ENCODE measurements at regions not wholly inside any gene's neighbourhood (a gene's known extent, or its start where the extent isn't known, plus 50 kb on each side); places are given as distances from the start of the nearest gene placed in this dataset.

DNA sequence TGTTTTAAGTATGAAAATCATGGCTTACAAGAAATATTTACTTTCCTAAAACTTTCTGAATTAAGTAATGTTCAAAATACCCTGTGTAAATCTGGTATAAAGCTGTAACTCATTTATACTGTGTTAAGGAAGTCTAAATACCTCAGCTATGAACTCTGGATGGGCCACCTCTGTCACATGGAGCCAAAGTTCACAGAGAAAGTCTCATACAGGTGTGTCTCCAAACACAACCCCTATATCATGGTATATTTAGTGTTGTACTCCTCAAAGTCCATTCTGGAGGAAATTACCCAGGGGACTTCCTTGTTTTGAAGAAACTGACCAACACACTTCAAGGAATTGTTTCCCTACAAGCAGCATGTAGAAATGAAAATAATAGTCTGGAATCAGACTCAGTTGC is 909.2 kb upstream of the TENM4 start:
- no peak for DNase-seq (ENCODE audit: low read depth)

DNA sequence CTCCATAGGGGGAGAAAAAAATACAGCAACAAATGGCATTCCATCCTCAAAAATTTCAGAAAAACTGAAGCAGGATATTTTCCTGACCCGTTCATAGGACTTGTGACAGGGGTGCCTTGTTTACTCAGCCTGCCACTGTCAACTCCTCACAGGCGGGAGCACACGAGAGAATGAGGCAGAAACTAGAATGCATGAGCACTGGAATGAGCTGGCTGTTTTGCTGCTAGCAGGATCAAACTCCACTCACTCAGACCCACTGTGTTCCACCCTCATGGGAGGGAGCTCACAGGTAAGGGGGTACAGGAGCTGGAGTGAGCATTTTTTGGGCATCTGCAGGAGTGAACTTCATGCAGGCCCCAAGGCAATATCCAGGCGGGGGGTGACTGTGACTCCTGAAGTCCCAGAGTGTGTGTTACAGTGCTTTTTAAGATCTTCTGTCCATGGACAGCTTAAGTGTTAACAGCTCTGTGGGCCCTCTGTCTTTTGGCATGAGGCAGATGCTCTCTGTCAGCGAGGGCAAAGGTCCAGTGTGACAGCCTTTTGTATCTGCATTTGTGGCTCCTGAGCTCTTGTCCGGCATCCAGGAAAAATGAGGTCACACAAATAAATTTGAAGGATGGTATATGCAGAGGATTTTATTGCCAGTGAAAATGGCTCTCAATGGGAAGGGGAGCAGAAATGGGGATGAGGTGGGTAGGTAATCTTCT is 905.7 kb upstream of the TENM4 start:
- DNase-seq (ENCODE audit: low read depth) = no peak

DNA sequence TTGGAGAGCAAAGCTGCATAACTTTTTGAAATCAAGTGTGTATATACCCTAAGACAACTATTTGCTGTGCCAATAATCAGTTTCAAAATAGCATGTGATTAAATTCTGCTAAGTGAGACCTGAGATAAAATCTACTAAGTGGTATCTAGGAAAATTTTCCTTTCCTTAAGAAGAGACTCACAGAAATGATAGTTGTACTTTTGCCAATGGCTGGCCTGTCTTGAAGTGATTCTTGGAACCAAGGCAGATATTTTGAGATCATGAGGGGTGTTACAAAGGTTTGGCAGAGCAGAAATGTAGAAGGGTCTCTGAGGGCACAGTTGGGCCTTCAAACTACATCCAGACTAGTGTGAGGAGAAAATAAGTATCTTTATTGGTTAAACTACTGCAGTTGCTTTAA is 902.6 kb upstream of the TENM4 start:
- no peak for DNase-seq (ENCODE audit: low read depth)

DNA sequence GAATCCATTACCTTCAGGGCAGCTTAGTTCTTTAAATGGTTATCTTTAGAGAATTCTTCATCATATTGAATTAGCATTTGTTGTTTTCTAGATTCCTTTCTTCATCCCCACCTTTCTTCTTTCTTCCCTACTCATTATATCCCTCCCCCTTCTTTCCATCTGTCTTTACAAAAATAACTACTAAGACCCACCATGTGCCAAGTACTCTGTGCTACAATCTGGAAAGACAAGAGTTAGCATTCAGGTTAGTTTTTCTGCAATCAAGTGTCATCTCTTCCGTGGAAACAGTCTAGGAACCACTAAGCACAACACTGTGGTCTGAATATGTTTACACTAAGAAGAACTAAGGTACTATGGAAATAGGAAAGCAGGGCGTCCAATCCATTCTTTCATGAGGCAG is 897.4 kb upstream of the TENM4 start:
- no peak for DNase-seq (ENCODE audit: low read depth)

DNA sequence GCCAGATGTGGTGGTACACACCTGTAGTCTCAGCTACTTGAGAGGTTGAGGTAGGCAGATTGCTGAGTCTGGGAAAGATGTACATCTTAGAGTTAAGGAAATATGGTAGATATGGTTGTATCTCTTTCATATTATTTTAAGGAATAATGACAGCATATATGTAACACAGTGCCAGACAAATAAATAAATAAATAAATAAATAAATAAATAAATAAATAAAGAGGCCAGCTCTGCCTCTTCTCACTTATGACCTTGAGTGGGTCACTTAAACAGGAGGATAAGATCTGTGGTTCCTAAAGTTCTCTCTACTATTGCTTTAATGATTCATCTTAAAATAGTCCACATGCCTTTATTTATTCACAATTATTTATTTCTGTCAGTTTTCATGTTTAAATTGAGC is 890.9 kb upstream of the TENM4 start:
- DNase-seq (ENCODE audit: low read depth) = no peak

DNA sequence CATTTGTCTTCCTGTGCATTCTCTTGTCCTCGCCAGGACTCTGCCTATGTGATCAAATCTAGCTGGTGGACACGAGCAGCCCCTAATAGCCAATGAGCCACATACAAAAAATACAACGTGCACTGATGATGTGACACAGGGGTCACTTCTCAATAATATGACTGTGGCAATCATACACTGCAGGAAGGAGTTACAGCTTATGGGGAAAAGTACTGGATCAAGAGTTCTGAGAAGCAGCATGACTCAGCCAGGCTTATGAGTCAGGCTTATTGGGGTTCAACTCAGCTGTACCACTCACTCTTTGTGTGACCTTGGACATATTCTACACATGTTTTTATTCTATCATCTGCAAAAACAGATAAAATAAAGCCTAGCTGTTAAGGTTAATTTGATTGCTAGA is 889.4 kb upstream of the TENM4 start:
- no peak for DNase-seq (ENCODE audit: low read depth)

DNA sequence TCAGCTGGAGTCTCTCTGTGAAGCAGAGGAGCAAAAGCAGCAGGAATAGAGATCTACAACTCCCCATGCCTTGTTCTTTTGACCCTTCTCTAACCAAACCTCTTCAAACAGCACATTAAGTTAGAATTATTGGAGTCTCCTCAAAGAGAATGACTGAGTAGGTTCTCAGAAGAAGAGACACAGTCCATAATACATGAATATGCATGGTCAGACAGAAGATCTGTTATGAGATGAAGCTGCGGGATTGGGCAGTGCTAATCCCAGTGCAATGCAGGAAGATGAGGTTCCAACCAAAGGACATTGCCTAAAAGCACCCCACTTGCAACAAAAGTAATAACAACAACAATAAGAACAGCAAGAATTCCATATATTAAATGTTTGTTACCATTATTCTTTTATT is 887.9 kb upstream of the TENM4 start:
- no peak for DNase-seq (ENCODE audit: low read depth)

DNA sequence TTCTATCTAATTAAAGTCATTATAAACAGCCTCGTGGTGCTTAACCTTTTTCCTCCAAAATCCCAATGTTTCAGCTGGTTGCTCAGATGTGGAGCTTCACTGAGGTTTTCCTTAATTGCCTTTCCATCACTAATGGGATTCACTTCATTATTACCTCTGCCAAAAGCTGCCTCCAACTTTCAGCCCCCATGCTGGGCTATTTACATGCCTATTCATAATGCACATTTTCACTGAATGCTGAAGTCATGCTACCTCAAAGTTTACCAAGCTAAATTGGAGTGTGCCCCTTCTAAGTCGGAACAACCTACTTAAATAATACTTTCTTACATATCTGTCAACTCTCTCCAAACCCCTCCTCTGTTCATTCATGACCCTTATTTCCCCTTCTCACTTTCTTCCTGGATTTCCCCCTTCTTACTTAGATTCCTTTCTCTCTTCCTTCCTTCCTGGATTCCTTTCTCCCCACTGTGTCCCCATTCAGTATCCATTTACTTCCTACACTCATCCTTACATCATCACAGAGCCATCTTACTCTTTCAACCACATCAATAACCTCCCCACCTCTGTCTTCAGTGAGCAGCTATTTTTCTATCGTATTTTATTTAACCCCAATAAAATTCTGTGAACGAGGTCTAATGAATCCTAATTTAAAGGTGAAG is 887.3 kb upstream of the TENM4 start:
- no peak for DNase-seq (ENCODE audit: low read depth)

DNA sequence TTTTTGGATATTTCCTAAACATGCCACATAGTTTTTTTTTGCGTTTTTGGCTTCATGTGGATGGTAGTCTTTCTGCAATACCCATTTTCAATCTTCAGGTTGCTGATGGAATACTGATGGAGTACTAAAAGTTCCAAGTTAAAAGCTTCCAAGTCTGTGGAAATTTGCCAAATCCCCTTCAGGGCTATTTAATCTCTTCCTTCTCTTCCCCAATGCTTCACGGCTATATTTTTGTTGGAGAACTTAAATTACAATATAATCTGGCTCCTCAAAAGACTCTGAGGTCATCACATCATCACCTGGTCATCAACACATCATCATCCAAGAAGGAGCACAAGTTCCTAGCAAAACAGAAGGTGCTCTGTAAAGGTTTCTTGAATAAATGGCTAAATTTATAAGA is 881.0 kb upstream of the TENM4 start:
- no peak for DNase-seq (ENCODE audit: low read depth)

DNA sequence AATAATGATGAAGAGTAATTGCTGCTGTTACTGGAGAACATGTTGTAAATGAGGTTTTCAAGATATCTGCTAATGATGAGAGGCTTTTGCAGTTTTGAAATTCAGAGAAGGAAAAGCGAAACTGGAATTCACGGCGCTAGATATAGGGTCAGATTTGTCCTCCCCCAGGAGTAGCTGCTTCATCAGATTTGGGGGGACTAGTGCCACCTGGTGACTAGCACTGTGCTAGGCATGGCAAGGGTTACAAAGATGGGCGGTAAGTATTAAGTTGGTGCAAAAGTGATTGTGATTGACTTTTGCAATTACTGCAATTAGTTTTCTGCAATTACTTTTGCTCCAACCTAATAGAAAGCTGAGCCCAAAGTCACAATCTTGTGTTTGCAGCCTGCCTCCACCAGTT is 879.9 kb upstream of the TENM4 start:
- no peak for DNase-seq (ENCODE audit: low read depth)

DNA sequence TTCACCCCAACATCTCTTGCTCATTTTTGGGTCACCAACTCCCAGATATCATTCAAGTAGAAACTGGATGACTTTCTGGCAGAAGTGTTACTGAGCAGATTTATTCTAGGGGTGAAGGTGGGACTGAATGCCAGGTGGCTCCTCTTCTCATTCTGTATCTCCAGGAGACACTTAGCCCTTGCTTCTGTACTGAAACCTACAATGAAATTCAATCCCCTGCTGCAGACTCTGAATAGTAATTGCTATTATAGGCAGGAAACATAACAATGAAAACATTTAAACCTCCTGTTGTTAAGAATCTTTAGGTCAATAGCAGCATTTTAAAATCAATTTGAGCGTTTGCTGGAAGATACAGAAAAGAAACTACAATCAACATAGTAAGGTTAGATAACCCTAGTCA is 879.4 kb upstream of the TENM4 start:
- DNase-seq (ENCODE audit: low read depth) = no peak

DNA sequence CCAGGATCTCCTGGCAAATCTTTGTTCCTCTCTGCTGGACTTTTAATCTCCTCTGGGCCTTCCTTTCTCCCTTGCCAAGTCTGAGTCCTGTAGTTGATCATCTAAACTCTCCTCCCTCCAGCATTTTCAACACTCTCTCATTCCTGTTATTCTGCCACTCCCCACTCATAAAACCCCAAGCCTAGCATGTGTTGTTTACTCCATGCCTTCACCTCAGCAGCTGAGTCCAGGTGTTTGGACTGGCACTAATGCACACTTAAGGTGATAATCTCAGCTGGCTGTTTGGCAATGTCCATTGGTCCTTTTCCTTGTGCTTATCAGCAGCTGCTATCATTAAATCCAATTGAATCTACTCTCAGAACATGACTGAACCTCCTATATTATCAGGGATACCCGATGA is 876.8 kb upstream of the TENM4 start:
- DNase-seq (ENCODE audit: low read depth) = no peak

DNA sequence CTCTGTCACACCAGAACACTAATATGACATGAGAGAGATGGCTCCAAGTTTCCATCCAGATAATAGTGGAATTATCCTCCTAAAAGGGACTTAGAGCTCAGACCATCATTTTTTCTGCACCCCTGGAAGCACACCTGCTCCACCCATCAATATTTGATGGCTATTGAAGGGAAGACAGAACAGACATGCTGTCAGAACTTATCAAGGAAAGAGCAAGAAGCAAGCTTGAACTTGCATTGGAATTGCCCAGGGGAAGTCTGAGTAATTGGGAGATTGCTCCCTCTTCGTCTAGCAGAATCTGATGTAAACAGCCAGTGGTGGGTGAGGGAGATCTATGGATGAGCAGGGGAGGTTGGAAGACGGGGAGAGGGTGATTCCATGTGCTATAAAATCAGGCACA is 874.4 kb upstream of the TENM4 start:
- DNase-seq (ENCODE audit: low read depth) = no peak

DNA sequence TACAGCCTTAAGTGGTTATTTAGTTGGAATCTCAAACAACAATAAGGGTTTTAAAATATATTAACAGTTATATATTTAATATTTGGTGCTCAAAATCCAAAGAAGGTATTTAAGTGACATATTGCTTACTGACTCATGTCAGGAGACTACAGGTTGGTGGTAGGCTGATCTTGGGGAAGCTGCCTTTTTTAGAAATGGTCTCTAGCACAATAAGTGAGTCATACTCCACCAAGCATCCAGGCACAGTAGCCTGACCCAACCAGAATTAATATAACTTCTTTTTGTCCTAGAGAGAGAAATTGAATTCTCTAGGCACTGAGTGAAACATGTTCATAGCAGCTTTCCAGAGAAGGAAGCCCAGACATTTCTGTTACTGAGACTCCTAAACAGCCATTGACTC is 868.5 kb upstream of the TENM4 start:
- no peak for DNase-seq (ENCODE audit: low read depth)

DNA sequence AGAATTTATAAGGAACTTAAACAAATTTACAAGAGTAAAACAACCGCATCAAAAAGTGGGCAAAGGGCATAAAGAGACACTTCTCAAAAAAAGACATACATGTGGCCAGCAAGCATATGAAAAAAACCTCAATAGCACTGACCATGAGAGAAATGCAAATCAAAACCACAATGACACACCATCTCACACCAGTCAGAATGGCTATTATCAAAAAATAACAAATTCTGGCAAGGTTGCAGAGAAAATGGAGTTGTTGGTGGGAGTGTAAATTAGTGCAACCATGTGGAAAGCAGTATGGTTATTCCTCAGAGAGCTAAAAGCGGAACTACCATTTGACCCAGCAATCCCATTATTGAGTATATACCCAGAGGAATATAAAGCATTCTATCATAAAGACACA is 866.8 kb upstream of the TENM4 start:
- no peak for DNase-seq (ENCODE audit: low read depth)

DNA sequence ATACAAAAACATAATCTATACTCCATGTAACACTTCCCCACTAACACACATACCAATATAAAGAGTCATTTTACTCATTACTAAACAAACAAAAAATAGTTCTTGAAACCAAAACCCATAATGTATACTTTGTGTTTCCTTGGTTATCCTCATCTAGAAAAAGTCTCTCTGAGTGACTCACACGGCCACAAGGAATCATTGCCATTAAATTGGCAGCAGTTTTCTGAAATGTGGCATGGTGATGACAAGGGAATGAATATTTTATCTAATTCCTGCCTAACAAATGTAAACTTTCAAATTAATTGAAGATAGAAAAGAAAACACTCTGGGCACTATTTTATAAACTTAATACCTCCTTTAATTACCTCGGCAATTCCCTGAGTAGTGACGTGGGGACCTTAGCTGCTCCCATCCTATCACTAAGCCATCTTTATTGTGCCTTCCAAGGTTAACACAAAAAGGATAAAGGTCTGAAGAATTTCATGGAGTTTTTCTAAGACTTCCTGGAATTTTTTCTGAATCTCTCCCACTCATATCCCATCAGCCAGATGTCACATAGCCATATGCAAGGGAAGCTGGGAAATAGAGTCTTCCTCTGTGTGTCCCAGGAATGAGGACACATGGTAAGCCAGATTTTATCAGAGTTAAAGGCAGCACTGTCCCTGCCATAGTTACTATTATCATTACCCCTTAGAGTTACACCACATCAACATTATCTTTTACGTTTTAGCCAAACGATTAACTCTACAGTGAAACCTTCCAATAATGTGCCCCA is 857.2 kb upstream of the TENM4 start:
- DNase-seq (ENCODE audit: low read depth) = no peak

DNA sequence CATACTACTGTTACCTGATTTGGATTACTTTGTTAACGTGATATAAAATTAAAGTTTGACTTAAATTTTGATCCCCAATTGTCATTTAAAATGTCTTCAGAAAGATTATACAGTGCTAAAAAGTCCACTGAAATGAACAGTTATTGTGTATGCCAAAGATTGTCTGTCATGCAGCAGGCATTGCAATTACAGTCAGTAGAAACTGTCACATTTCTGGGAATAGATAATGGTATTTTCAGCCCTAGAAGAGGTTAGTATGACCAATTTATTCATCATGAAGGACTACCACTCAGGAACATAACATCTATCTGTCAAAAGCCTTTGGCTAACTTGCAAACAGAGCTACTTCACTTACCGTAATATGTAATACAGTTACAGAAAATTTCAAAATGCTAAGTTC is 852.5 kb upstream of the TENM4 start:
- DNase-seq (ENCODE audit: low read depth) = no peak

DNA sequence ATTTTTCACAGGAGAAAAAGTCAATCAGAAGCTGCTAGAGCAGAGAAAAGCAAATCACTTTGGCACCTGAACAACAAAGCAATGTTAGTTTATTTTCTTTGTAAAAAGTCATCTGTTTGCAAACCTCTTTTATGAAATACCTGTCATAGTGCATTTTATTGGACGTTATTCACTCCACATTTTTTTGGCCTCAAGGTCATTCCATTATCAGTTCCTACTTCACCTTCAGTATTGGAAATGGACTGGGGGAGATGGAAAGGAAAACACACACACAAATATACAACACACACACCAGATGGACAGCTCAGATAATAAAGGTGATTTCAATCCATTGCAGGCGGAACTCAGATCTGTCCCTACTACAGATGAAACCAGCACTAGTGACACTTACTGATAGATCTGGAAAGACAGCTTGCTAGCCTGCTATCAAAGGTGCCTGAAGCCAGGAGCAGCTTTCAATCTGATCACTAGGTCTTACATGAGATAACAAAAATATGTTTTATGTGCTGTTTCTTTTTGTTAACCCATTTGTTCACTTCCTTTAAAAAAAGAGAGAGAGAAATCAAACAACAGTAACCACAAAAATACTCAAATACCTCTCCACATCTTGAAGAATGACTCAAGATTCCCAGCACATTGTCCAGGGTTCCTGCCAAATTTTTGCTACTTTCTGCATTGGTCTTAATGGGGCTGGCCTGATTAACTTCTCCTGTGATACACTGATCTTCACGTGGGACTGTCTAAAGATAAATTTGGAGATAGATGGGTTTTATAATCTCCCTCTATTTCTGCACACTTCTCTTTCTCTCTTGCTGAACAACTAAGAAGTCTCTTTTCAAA is 844.3 kb upstream of the TENM4 start:
- no peak for DNase-seq (ENCODE audit: low read depth)

DNA sequence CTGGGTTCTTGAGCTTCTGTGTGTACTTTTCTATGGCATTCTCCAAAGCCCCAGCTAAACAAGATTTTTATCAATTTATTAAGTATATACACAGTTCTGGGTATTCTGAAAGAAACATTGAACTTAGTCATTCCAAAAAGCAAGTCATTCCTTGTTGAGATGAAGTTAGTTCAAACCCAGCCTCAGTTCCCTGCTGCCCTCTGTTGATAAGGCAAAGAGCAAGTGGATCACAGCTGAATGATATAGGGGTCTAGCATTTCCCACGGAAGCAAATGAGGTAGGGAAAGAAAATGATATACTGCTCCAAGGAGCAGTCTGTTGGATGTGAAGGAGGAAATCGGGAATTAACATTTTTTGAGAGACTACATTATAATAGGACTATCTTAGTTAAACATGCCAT is 841.8 kb upstream of the TENM4 start:
- DNase-seq (ENCODE audit: low read depth) = no peak

DNA sequence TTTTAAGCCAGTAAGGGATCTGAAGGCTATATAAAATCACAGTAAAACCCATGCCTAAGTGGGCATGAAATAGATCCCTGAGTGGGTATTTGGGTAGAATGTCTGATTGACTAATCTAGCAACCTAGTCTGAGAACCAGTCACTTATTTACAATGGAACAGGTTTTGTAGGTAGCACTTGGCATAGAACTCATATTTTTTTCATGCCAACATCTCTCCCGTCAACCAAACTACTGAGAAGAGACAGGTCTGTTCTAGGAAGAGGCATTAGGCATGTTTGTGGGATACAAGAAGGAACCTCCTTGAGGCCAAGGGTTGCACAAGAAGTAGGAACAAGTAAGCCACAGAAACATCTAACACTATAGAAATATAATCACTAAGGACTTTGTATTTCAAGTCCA is 840.4 kb upstream of the TENM4 start:
- DNase-seq (ENCODE audit: low read depth) = no peak

DNA sequence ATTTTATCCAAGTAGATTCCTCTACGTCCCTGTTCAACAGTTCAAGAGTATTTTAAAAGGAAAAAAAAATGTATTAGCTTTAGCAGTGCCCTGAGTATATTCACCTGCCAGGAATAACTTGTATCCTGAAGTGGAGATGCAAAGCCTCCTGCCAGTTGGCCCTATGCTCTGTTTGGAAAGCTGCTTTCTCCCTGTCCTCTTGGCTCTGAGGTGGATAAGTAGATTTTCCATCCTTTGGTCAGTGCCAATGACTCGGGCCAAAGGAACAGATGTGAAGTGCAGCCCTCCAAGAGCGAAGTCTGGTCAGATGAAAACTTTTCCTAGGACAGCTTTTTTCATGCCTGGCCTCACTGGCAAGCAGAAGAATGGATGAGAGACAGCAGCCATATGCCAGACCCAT is 839.9 kb upstream of the TENM4 start:
- DNase-seq (ENCODE audit: low read depth) = no peak

DNA sequence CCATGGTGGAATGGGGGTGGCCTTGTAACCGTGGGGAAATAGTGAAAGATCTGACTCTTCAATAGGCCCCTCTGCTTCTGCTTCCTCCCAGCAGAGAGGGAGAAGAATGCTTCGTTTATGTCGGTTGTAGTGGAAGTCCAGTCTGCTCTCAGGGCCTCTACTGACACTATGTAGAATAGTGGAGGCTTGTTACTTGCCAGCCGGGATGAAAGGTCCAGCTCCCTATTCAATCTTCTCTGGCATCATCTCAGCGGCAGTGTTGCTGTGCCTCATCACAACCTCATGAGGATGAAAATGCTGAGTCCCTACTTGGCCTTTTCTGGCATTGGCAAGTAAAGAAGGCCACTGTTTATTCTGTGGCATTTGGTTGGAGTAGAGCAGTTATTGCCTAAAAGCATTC is 820.9 kb upstream of the TENM4 start:
- no peak for DNase-seq (ENCODE audit: low read depth)
